SK-N-SH treated with all-trans-retinoic acid at 6 μM for 48 hours (cell line): ENCODE measurements at regions not wholly inside any gene's neighbourhood (a gene's known extent, or its start where the extent isn't known, plus 50 kb on each side); places are given as distances from the start of the nearest gene placed in this dataset.

ENCODE experiments used
- CREB5 ChIP-seq: fragments of 250-450 bp; sonication (Bioruptor Pico); IDR thresholded peaks from 2 replicates; pipeline ENCODE4 v1.5.1; 2020; ENCODE audit warnings: low read depth, mild to moderate bottlenecking, moderate library complexity
- ESRRG ChIP-seq: fragments of 250-450 bp; sonication (Bioruptor Pico); IDR thresholded peaks from 2 replicates; pipeline ENCODE4 v1.6.1; 2021; ENCODE audit warnings: mild to moderate bottlenecking
- GLIS3 ChIP-seq: fragments of 250-450 bp; sonication (Bioruptor Pico); IDR thresholded peaks from 2 replicates; pipeline ENCODE4 v1.5.0; 2020; ENCODE audit warnings: mild to moderate bottlenecking, moderate library complexity
- PATZ1 ChIP-seq: fragments of 250-450 bp; sonication (Bioruptor Pico); IDR thresholded peaks from 2 replicates; pipeline ENCODE4 v1.8.0; 2020; ENCODE audit warnings: mild to moderate bottlenecking, moderate library complexity, borderline replicate concordance
- POU6F1 ChIP-seq: fragments of 250-450 bp; sonication (Bioruptor Pico); IDR thresholded peaks from 2 replicates; pipeline ENCODE4 v1.8.0; 2021; ENCODE audit warnings: low read depth, mild to moderate bottlenecking, moderate library complexity, borderline replicate concordance
- PPARA ChIP-seq: fragments of 250-450 bp; sonication (Bioruptor Pico); IDR thresholded peaks from 2 replicates; pipeline ENCODE4 v1.5.0; 2020; ENCODE audit warnings: mild to moderate bottlenecking, borderline replicate concordance
- RARB ChIP-seq: fragments of 250-450 bp; sonication (Bioruptor Pico); IDR thresholded peaks from 2 replicates; pipeline ENCODE4 v1.8.0; 2021; ENCODE audit warnings: mild to moderate bottlenecking, moderate library complexity
- SNAI2 ChIP-seq: fragments of 250-450 bp; sonication (Bioruptor Pico); IDR thresholded peaks from 2 replicates; pipeline ENCODE4 v1.5.0; 2020; ENCODE audit warnings: mild to moderate bottlenecking, moderate library complexity
- TSHZ2 ChIP-seq: fragments of 250-450 bp; sonication (Bioruptor Pico); IDR thresholded peaks from 2 replicates; pipeline ENCODE4 v1.5.0; 2020; ENCODE audit warnings: mild to moderate bottlenecking, moderate library complexity
- ZNF70 ChIP-seq: fragments of 450-650 bp; formaldehyde crosslinking; IDR thresholded peaks from 2 replicates; pipeline ENCODE4 v1.5.0; 2020; ENCODE audit warnings: mild to moderate bottlenecking, moderate library complexity

GRCh38 chr3:25339225-25339624, 88.8 kb upstream of the RARB start:
- TF ChIP-seq SNAI2 (CRISPR knock-in tag) (no peak), CREB5 (no peak), PATZ1 (CRISPR knock-in tag) (no peak), POU6F1 (CRISPR knock-in tag) (no peak), GLIS3 (CRISPR knock-in tag) (no peak), TSHZ2 (no peak), ESRRG (CRISPR knock-in tag) (no peak), PPARA (CRISPR knock-in tag) (no peak), RARB (CRISPR knock-in tag) (no peak), ZNF70 (CRISPR knock-in tag) (no peak)
